SK-N-SH (cell line): ENCODE measurements at regions not wholly inside any gene's neighbourhood (a gene's known extent, or its start where the extent isn't known, plus 50 kb on each side); places are given as distances from the start of the nearest gene placed in this dataset.
A peak's percentile ranks its signal among the peaks of the same experiment; 100 is the strongest.

Source experiments
- CTCF ChIA-PET: fragments of 300-600, 350-600 bp; formaldehyde crosslinking; extraction: SDS; loops from one replicate; lab custom pipeline; 2021; lab: Yijun Ruan, JAX
- POLR2A ChIA-PET: fragments of 350-600 bp; sonication (Branson Sonifier 250); formaldehyde crosslinking; extraction: SDS; loops from one replicate; lab custom pipeline; 2020; ENCODE audit warnings: antibody characterized with exemption, inconsistent platforms; lab: Yijun Ruan, JAX
- DNase-seq: peaks from one replicate; pipeline ENCODE4 v3.0.0; 2012
- H2AFZ ChIP-seq: fragments of 200-600 bp; sonication (generic); 2 replicates; pipeline ENCODE4 v1.8.1; 2016; ENCODE audit warnings: antibody characterized with exemption, mild to moderate bottlenecking, low read depth
- H3F3A ChIP-seq: fragments of 200-600 bp; sonication (generic); replicated peaks from 2 replicates; pipeline ENCODE3; 2016; ENCODE audit warnings: antibody characterized with exemption, mild to moderate bottlenecking; ENCODE audit not compliant: insufficient read depth
- H3K27ac ChIP-seq, 2 experiments: fragments of 200-500 bp in 1 of 2; fragments of 200-600 bp in 1 of 2; sonication (Bioruptor generic) in 1 of 2; sonication (generic), shearing (Covaris generic) in 1 of 2; 2 replicates each; pipeline versions ENCODE4 v1.5.1 to v1.6.1; 2014 to 2016; ENCODE audit warnings: low read depth in 2 of 2, inconsistent platforms in 1 of 2, low read length in 1 of 2, mild to moderate bottlenecking in 1 of 2, mixed read lengths in 1 of 2
- H3K27me3 ChIP-seq: fragments of 200-600 bp; sonication (generic), shearing (Covaris generic); 2 replicates; pipeline ENCODE4 v1.6.1; 2016; ENCODE audit warnings: mixed run types; ENCODE audit not compliant: insufficient read depth
- H3K36me3 ChIP-seq, 2 experiments: fragments of 200-500 bp in 1 of 2; fragments of 200-600 bp in 1 of 2; sonication (Bioruptor generic) in 1 of 2; sonication (generic) in 1 of 2; replicated peaks in 1 of 2; 2 replicates each; pipeline versions ENCODE3 to v1.5.1; 2014 to 2016; ENCODE audit warnings: low read length in 1 of 2, mild to moderate bottlenecking in 1 of 2; ENCODE audit not compliant: insufficient read depth in 2 of 2, control insufficient read depth in 1 of 2
- H3K4me1 ChIP-seq, 2 experiments: fragments of 200-500 bp in 1 of 2; fragments of 200-600 bp in 1 of 2; sonication (Bioruptor generic) in 1 of 2; sonication (generic), shearing (Covaris generic) in 1 of 2; 2 replicates each; pipeline versions ENCODE4 v1.5.1 to v1.6.1; 2014 to 2016; ENCODE audit warnings: low read depth in 1 of 2, low read length in 1 of 2, mixed run types in 1 of 2; ENCODE audit not compliant: insufficient read depth in 2 of 2, control insufficient read depth in 1 of 2
- H3K4me2 ChIP-seq: fragments of 200-600 bp; sonication (generic), shearing (Covaris generic); 2 replicates; pipeline ENCODE4 v1.6.1; 2017; ENCODE audit warnings: mixed run types
- H3K4me3 ChIP-seq, 2 experiments: fragments of 200-500 bp in 1 of 2; fragments of 200-600 bp in 1 of 2; sonication (Bioruptor generic) in 1 of 2; sonication (generic), shearing (Covaris generic) in 1 of 2; 2 replicates each; pipeline versions ENCODE4 v1.5.1 to v1.8.1; 2014 to 2016; ENCODE audit warnings: low read depth in 2 of 2, inconsistent platforms in 1 of 2, low read length in 1 of 2, mild to moderate bottlenecking in 1 of 2, mixed read lengths in 1 of 2, moderate library complexity in 1 of 2
- H3K79me2 ChIP-seq: fragments of 200-600 bp; sonication (generic); 2 replicates; pipeline ENCODE4 v1.8.1; 2017; ENCODE audit warnings: mild to moderate bottlenecking; ENCODE audit not compliant: insufficient read depth
- H3K9ac ChIP-seq: fragments of 200-600 bp; sonication (generic); 2 replicates; pipeline ENCODE4 v1.6.1; 2017; ENCODE audit warnings: mixed run types
- H3K9me2 ChIP-seq: fragments of 200-600 bp; sonication (generic); 2 replicates; pipeline ENCODE4 v1.6.1; 2017; ENCODE audit warnings: mixed run types
- H3K9me3 ChIP-seq: fragments of 200-600 bp; sonication (generic); 2 replicates; pipeline ENCODE4 v1.6.1; 2017; ENCODE audit warnings: mixed run types, mild to moderate bottlenecking, moderate library complexity
- H4K20me1 ChIP-seq: fragments of 200-600 bp; sonication (generic); 2 replicates; pipeline ENCODE4 v1.6.1; 2017; ENCODE audit warnings: mild to moderate bottlenecking, mixed run types; ENCODE audit not compliant: insufficient read depth
- ELF1 ChIP-seq: IDR thresholded peaks from 2 replicates; pipeline ENCODE4 v1.4.0; 2012
- EZH2phosphoT487 ChIP-seq: fragments of 200-600 bp; sonication (generic); IDR thresholded peaks from 2 replicates; pipeline ENCODE4 v1.6.1; 2017; ENCODE audit warnings: low read depth, mixed run types, mild to moderate bottlenecking, antibody characterized with exemption, moderate library complexity, borderline replicate concordance
- FOSL2 ChIP-seq: IDR thresholded peaks from 2 replicates; pipeline ENCODE4 v1.4.0; 2012; ENCODE audit warnings: low read depth, mild to moderate bottlenecking, moderate library complexity, borderline replicate concordance
- FOXM1 ChIP-seq: IDR thresholded peaks from 2 replicates; pipeline ENCODE4 v1.4.0; 2012; ENCODE audit warnings: low read depth, mild to moderate bottlenecking
- GATA2 ChIP-seq: sonication (generic); formaldehyde crosslinking; IDR thresholded peaks from 2 replicates; pipeline ENCODE4 v1.5.0; 2020; ENCODE audit warnings: mild to moderate bottlenecking, missing genetic modification reagents
- JUND ChIP-seq: IDR thresholded peaks from 2 replicates; pipeline ENCODE4 v1.4.0; 2012
- MXI1 ChIP-seq: IDR thresholded peaks from 2 replicates; pipeline ENCODE4 v1.6.1; 2012; ENCODE audit warnings: mild to moderate bottlenecking, low read depth, low read length, improper control_type of control experiment
- NRF1 ChIP-seq: IDR thresholded peaks from 2 replicates; pipeline ENCODE4 v1.6.1; 2012; ENCODE audit warnings: low read depth, mild to moderate bottlenecking, low read length
- RAD21 ChIP-seq: IDR thresholded peaks from 2 replicates; pipeline ENCODE4 v1.6.1; 2012; ENCODE audit warnings: mild to moderate bottlenecking, low read length
- RXRA ChIP-seq: IDR thresholded peaks from 2 replicates; pipeline ENCODE4 v1.4.0; 2012; ENCODE audit warnings: low read depth, mild to moderate bottlenecking, borderline replicate concordance
- SMC3 ChIP-seq: IDR thresholded peaks from 2 replicates; pipeline ENCODE4 v1.6.1; 2012; ENCODE audit warnings: low read depth, low read length, improper control_type of control experiment
- YY1 ChIP-seq: IDR thresholded peaks from 2 replicates; pipeline ENCODE4 v1.4.0; 2012; ENCODE audit warnings: low read depth, mild to moderate bottlenecking
- WGBS: methylation state at CpG from one replicate; pipeline ENCODE4 v1.1.6; 2017; ENCODE audit warnings: low lambda C conversion rate; 5-methylcytosine and 5-hydroxymethylcytosine counted together
- TF ChIP-seq, protein P1 (sequence below): fragments of 200-600 bp; sonication (generic); IDR thresholded peaks from 2 replicates; pipeline ENCODE4 v1.6.1; 2017; ENCODE audit warnings: antibody characterized with exemption, mild to moderate bottlenecking, moderate library complexity
- TF ChIP-seq, protein P2 (sequence below): IDR thresholded peaks from 2 replicates; pipeline ENCODE4 v1.4.0; 2012; ENCODE audit warnings: low read depth
- TF ChIP-seq, protein P3 (sequence below): fragments of 150-350 bp; IDR thresholded peaks from 2 replicates; pipeline ENCODE4 v1.6.1; 2016; ENCODE audit warnings: mild to moderate bottlenecking, low read depth, low read length
- TF ChIP-seq, protein P4 (sequence below): IDR thresholded peaks from 2 replicates; pipeline ENCODE4 v1.6.1; 2012; ENCODE audit warnings: mild to moderate bottlenecking, low read depth, low read length, moderate library complexity
- TF ChIP-seq, protein P5 (sequence below): fragments of 150-350 bp; IDR thresholded peaks from 2 replicates; pipeline ENCODE4 v1.6.1; 2017; ENCODE audit warnings: antibody characterized with exemption, low read length, low read depth, borderline replicate concordance

DNA sequence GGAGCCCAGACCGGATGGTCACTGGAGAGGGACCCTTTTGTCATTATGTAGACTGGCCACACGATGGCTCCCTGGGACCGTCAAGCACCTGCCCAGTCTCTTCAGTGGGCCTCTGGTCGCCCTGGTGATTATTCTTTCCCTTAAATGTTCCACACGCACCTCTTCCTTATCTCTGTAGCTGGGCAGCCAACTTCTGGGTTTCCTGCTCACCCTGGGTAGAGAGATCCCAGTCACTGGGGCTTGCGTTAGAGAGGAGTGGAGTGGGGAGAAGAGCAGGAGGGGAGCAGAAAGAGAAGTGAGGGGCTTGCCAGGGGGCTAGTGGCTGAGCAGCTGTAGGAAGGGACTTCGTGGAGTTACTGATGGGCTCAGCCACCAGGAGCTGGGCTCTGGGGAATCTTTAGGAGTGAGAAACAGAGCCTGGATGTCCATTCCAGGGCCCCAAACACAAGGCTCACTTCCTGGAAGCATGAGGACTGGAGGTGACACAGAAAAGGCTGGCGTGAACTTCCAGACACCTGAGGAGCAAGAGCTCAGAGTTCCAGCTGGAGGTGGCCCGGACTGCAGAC lies 150.1 kb downstream of the DHX35 start:
- no peaks in the 10 kb centered on the region for H4K20me1 ChIP-seq
- no peak overlapping the region for H2AFZ ChIP-seq
- peak; percentile 91 for DNase-seq
- no peaks in the 10 kb centered on the region for H3K79me2 ChIP-seq
- H3K27ac ChIP-seq = no peak overlapping the region
- peak overlapping the region in 1 of 2 experiments; percentile 24; a peak in 1 of 4 replicates for H3K4me3 ChIP-seq
- no peaks in the 10 kb centered on the region for H3F3A ChIP-seq
- 15% methylated on average over 9 of the region's 9 CpGs for WGBS
- no peak overlapping the region for H3K9ac ChIP-seq
- H3K4me2 ChIP-seq = no peak overlapping the region
- H3K36me3 ChIP-seq = no peaks in the 10 kb centered on the region
- H3K4me1 ChIP-seq = peaks cover 0 to 4% of the 10 kb centered on the region in 2 experiments; a peak in 1 of 4 replicates
- TF ChIP-seq GATA2 (CRISPR knock-in tag) = peak; percentile 34; the same call in 1 of the 2 replicates
- TF ChIP-seq YY1 = no peak
- TF ChIP-seq, protein P1, sequence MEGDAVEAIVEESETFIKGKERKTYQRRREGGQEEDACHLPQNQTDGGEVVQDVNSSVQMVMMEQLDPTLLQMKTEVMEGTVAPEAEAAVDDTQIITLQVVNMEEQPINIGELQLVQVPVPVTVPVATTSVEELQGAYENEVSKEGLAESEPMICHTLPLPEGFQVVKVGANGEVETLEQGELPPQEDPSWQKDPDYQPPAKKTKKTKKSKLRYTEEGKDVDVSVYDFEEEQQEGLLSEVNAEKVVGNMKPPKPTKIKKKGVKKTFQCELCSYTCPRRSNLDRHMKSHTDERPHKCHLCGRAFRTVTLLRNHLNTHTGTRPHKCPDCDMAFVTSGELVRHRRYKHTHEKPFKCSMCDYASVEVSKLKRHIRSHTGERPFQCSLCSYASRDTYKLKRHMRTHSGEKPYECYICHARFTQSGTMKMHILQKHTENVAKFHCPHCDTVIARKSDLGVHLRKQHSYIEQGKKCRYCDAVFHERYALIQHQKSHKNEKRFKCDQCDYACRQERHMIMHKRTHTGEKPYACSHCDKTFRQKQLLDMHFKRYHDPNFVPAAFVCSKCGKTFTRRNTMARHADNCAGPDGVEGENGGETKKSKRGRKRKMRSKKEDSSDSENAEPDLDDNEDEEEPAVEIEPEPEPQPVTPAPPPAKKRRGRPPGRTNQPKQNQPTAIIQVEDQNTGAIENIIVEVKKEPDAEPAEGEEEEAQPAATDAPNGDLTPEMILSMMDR = peak; percentile 56
- peak; percentile 70 for TF ChIP-seq SMC3
- peak; percentile 94 for TF ChIP-seq RAD21
- H3K27me3 ChIP-seq = peaks cover 5% of the 10 kb centered on the region; the same call in 1 of the 2 replicates
- H3K9me2 ChIP-seq = no peaks in the 10 kb centered on the region
- no peaks in the 10 kb centered on the region for H3K9me3 ChIP-seq
- ChIA-PET CTCF (interaction anchor here (0.7 to 7.3 kb wide), 57 partner anchors 9 to 1851 kb away, joined by 3 to 119 read pairs (median 4); partner anchors contain the start of gene MAFB), POLR2A (interaction anchor here (0.6 kb wide), 1 partner anchor 1577 kb away, joined by 3 read pairs; the partner anchor contains the start of gene MAFB)

DNA sequence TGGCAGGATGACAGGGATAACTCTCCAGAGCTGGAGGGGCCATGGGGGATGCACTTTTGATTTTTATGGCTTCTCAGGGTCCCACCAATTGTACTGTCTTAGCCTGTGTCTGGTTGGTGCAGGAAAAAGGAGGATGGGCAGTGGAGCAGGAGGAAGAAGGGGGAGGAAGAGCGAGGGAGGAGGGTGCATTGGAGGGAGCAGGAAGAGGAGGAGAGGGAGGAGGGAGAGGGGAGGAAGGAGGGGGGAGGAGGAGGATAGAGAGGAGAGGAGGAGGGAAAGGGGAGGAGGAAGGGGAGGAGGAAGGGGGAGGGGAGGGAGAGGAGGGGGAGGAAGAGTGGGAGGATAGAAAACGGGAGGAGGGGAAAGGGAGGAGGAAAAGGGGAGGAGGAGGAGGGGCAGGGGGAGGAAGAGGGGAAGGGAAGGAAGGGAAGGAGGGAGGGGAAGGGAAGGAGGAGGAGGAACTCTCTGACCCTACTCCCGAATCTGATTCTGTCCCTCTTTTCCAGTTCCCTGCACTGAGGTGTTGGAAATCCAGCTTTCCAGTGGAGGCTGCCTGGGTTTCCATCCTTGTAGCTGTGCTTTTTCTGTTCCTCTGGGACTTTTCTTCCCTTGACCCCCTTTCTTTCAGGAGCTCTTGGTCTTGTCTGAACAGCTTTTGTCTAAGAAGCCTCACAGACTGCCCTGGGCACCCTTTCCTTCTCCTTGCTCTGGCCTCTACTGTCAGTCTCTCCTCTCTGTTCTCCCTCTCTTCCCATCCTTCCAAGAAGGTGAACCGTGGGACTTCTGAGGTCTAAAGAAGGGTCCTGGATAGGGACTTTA lies 149.4 kb downstream of the DHX35 start:
- peaks cover 0 to 4% of the 10 kb centered on the region in 2 experiments; a peak in 1 of 4 replicates for H3K4me1 ChIP-seq
- no peak overlapping the region for H3K27ac ChIP-seq
- no peaks in the 10 kb centered on the region for H3K9me3 ChIP-seq
- H3K36me3 ChIP-seq = no peaks in the 10 kb centered on the region
- H3K4me2 ChIP-seq = no peak overlapping the region
- H3K79me2 ChIP-seq = no peaks in the 10 kb centered on the region
- peaks cover 5% of the 10 kb centered on the region; the same call in 1 of the 2 replicates for H3K27me3 ChIP-seq
- POLR2A ChIA-PET = no interaction called here
- H3K4me3 ChIP-seq = peak overlapping the region in 1 of 2 experiments; percentile 24; a peak in 1 of 4 replicates
- H4K20me1 ChIP-seq = no peaks in the 10 kb centered on the region
- 19% methylated on average over 4 of the region's 4 CpGs for WGBS
- no peak overlapping the region for H3K9ac ChIP-seq
- no peak overlapping the region for H2AFZ ChIP-seq
- no peaks in the 10 kb centered on the region for H3K9me2 ChIP-seq
- H3F3A ChIP-seq = no peaks in the 10 kb centered on the region
- DNase-seq = no peak
- CTCF ChIA-PET = interaction anchor here (0.5 to 7.3 kb wide), 53 partner anchors 8 to 1851 kb away, joined by 3 to 119 read pairs (median 5); partner anchors contain the start of gene MAFB
- TF ChIP-seq, protein P2, sequence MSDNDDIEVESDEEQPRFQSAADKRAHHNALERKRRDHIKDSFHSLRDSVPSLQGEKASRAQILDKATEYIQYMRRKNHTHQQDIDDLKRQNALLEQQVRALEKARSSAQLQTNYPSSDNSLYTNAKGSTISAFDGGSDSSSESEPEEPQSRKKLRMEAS = no peak
- TF ChIP-seq MXI1 (no peak), RXRA (no peak), FOSL2 (no peak), EZH2phosphoT487 (no peak), ELF1 (no peak), NRF1 (no peak), SMC3 (no peak), YY1 (no peak), FOXM1 (no peak), JUND (no peak)
- TF ChIP-seq, protein P3, sequence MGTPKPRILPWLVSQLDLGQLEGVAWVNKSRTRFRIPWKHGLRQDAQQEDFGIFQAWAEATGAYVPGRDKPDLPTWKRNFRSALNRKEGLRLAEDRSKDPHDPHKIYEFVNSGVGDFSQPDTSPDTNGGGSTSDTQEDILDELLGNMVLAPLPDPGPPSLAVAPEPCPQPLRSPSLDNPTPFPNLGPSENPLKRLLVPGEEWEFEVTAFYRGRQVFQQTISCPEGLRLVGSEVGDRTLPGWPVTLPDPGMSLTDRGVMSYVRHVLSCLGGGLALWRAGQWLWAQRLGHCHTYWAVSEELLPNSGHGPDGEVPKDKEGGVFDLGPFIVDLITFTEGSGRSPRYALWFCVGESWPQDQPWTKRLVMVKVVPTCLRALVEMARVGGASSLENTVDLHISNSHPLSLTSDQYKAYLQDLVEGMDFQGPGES = no peak
- TF ChIP-seq, protein P4, sequence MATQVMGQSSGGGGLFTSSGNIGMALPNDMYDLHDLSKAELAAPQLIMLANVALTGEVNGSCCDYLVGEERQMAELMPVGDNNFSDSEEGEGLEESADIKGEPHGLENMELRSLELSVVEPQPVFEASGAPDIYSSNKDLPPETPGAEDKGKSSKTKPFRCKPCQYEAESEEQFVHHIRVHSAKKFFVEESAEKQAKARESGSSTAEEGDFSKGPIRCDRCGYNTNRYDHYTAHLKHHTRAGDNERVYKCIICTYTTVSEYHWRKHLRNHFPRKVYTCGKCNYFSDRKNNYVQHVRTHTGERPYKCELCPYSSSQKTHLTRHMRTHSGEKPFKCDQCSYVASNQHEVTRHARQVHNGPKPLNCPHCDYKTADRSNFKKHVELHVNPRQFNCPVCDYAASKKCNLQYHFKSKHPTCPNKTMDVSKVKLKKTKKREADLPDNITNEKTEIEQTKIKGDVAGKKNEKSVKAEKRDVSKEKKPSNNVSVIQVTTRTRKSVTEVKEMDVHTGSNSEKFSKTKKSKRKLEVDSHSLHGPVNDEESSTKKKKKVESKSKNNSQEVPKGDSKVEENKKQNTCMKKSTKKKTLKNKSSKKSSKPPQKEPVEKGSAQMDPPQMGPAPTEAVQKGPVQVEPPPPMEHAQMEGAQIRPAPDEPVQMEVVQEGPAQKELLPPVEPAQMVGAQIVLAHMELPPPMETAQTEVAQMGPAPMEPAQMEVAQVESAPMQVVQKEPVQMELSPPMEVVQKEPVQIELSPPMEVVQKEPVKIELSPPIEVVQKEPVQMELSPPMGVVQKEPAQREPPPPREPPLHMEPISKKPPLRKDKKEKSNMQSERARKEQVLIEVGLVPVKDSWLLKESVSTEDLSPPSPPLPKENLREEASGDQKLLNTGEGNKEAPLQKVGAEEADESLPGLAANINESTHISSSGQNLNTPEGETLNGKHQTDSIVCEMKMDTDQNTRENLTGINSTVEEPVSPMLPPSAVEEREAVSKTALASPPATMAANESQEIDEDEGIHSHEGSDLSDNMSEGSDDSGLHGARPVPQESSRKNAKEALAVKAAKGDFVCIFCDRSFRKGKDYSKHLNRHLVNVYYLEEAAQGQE = no peak
- TF ChIP-seq, protein P5, sequence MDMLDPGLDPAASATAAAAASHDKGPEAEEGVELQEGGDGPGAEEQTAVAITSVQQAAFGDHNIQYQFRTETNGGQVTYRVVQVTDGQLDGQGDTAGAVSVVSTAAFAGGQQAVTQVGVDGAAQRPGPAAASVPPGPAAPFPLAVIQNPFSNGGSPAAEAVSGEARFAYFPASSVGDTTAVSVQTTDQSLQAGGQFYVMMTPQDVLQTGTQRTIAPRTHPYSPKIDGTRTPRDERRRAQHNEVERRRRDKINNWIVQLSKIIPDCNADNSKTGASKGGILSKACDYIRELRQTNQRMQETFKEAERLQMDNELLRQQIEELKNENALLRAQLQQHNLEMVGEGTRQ = no peak
